GM18951 (cell line): ENCODE measurements at regions not wholly inside any gene's neighbourhood (a gene's known extent, or its start where the extent isn't known, plus 50 kb on each side); places are given as distances from the start of the nearest gene placed in this dataset.
"Not testable (repeated sequence)": the region's sequence is repeated elsewhere in the genome, so short reads cannot be mapped to it uniquely, and the experiment has no call there.

Source experiments
- POLR2A ChIP-seq: IDR thresholded peaks from 4 replicates; pipeline ENCODE4 v1.6.1; 2011; ENCODE audit warnings: mild to moderate bottlenecking; ENCODE audit not compliant: insufficient read length, insufficient read depth; ENCODE audit errors: extremely low read depth
- in situ Hi-C: fragments of 300-500 bp; cut with MboI; formaldehyde crosslinking; loops from one replicate; pipeline ENCODE4 v1.12.0; 2022; ENCODE audit warnings: low sequenced_read_pairs, mixed read lengths, inconsistent platforms; ENCODE audit not compliant: unreplicated experiment

- in situ Hi-C loops, result no loop called here
- TF ChIP-seq POLR2A, result no peak
These were observed 232.7 kb upstream of the SLC30A5 start for GRCh38 chr5:68861099-68861498.

GRCh38 chr5:68862560-68862959, 231.3 kb upstream of the SLC30A5 start:
- TF ChIP-seq POLR2A, result no peak
- in situ Hi-C loops, result no loop called here

GRCh38 chr5:68865192-68865591, 228.6 kb upstream of the SLC30A5 start:
- in situ Hi-C loops, result not testable (repeated sequence)

- TF ChIP-seq POLR2A, result no peak
- in situ Hi-C loops, result no loop called here
These were observed 221.6 kb upstream of the SLC30A5 start for GRCh38 chr5:68872088-68872839.

- TF ChIP-seq POLR2A, result no peak
- in situ Hi-C loops, result no loop called here
These were observed 220.6 kb upstream of the SLC30A5 start for GRCh38 chr5:68873198-68873597.

GRCh38 chr5:68875351-68875750, 218.5 kb upstream of the SLC30A5 start:
- in situ Hi-C loops, result no loop called here
- no peak for TF ChIP-seq POLR2A

GRCh38 chr5:68883436-68883835, 210.4 kb upstream of the SLC30A5 start:
- in situ Hi-C loops, result no loop called here
- TF ChIP-seq POLR2A, result no peak

GRCh38 chr5:68884144-68884754, 209.6 kb upstream of the SLC30A5 start:
- in situ Hi-C loops, result no loop called here
- TF ChIP-seq POLR2A, result no peak

DNA sequence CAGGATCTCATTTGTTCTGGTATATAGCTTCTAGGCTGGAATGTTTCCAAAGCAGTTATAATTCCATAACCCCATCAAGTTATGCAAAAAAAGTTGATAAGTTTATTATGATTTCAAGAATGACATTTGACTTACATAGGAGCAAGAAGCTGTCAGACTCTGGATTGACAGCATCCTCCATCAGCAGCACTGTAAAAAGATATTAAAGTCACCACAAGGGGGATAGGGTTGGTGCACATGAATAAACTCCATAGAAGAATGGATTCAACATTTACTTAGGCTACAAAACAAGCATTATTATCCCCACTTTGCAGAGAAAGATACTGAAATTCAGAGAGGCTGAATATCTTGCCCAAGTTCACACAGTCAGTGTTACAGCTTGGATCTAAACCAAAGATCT, 208.9 kb upstream of the SLC30A5 start:
- no peak for TF ChIP-seq POLR2A
- in situ Hi-C loops, result no loop called here

GRCh38 chr5:68886814-68887213, 207.0 kb upstream of the SLC30A5 start:
- TF ChIP-seq POLR2A, result no peak
- in situ Hi-C loops, result no loop called here

DNA sequence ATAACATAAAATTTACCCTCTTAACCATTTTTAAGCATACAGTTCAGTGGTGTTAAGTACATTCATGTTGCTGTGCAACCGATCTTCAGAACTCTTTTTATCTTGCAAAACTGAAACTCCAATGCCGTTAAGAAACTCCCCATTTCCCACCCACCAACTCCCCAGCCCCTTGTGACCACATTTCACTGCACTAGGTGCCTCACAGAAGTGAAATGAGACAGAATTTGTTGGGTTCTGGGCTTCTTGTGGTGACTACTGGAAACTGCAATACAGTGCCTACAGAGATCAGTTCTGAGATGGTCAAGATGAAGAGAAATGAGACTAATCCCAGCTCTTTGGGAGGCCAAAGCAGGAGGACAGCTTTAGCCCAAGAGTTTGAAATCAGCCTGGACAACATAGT, 202.1 kb upstream of the SLC30A5 start:
- no peak for TF ChIP-seq POLR2A
- in situ Hi-C loops, result no loop called here

GRCh38 chr5:68894673-68895072, 199.1 kb upstream of the SLC30A5 start:
- no peak for TF ChIP-seq POLR2A
- in situ Hi-C loops, result no loop called here

GRCh38 chr5:68898951-68899471, 194.8 kb upstream of the SLC30A5 start:
- in situ Hi-C loops, result no loop called here
- no peak for TF ChIP-seq POLR2A
